ENCODE measurements at regions not wholly inside any gene's neighbourhood (a gene's known extent, or its start where the extent isn't known, plus 50 kb on each side); places are given as distances from the start of the nearest gene placed in this dataset.
"Not testable (repeated sequence)": the region's sequence is repeated elsewhere in the genome, so short reads cannot be mapped to it uniquely, and the experiment has no call there.

GRCh38 chr3:151675858-151676615 is 57.7 kb upstream of the AADACL2 start:
- TF ChIP-seq MAX (IDR thresholded peaks at IDR 0.05; ENCODE audit: low read depth, low read length) (no peak), POLR2A (IDR thresholded peaks at IDR 0.05; ENCODE audit: extremely low read depth, insufficient read length) (no peak), CTCF (IDR thresholded peaks at IDR 0.05; ENCODE audit: low read depth, low read length) (no peak), MYC (IDR thresholded peaks at IDR 0.05; ENCODE audit: low read depth, low read length) (no peak)
- DNase-seq (ENCODE audit: low read depth): peak; percentile 25
- H3K4me3 ChIP-seq (ENCODE audit: low read depth, low read length): no peak overlapping the region

GRCh38 chr3:151673974-151674373 is 59.8 kb upstream of the AADACL2 start:
- DNase-seq (ENCODE audit: low read depth): peak; percentile 31
- TF ChIP-seq CTCF (IDR thresholded peaks at IDR 0.05; ENCODE audit: low read depth, low read length) (no peak), POLR2A (IDR thresholded peaks at IDR 0.05; ENCODE audit: extremely low read depth, insufficient read length) (no peak), MAX (IDR thresholded peaks at IDR 0.05; ENCODE audit: low read depth, low read length) (no peak), MYC (IDR thresholded peaks at IDR 0.05; ENCODE audit: low read depth, low read length) (no peak)
- H3K4me3 ChIP-seq (ENCODE audit: low read depth, low read length): no peak overlapping the region

- DNase-seq (ENCODE audit: low read depth); H3K4me3 ChIP-seq (ENCODE audit: low read depth, low read length): not testable (repeated sequence)
These were observed 66.0 kb upstream of the AADACL2 start for GRCh38 chr3:151667762-151668161.

- peak; percentile 16 for DNase-seq (ENCODE audit: low read depth)
- TF ChIP-seq MYC (IDR thresholded peaks at IDR 0.05; ENCODE audit: low read depth, low read length): no peak
- TF ChIP-seq MAX (IDR thresholded peaks at IDR 0.05; ENCODE audit: low read depth, low read length): no peak
- no peak for TF ChIP-seq POLR2A (IDR thresholded peaks at IDR 0.05; ENCODE audit: extremely low read depth, insufficient read length)
- TF ChIP-seq CTCF (IDR thresholded peaks at IDR 0.05; ENCODE audit: low read depth, low read length): no peak
- no peak overlapping the region for H3K4me3 ChIP-seq (ENCODE audit: low read depth, low read length)
These were observed 72.8 kb upstream of the AADACL2 start for GRCh38 chr3:151660885-151661284.

- H3K4me3 ChIP-seq (ENCODE audit: low read depth, low read length): no peak overlapping the region
- TF ChIP-seq MYC (IDR thresholded peaks at IDR 0.05; ENCODE audit: low read depth, low read length) (no peak), POLR2A (IDR thresholded peaks at IDR 0.05; ENCODE audit: extremely low read depth, insufficient read length) (no peak), CTCF (IDR thresholded peaks at IDR 0.05; ENCODE audit: low read depth, low read length) (no peak), MAX (IDR thresholded peaks at IDR 0.05; ENCODE audit: low read depth, low read length) (no peak)
- DNase-seq (ENCODE audit: low read depth): no peak
These were observed 88.7 kb upstream of the AADACL2 start for GRCh38 chr3:151644986-151645385.

GRCh38 chr3:151644020-151644620 is 89.6 kb upstream of the AADACL2 start:
- no peak overlapping the region for H3K4me3 ChIP-seq (ENCODE audit: low read depth, low read length)
- no peak for DNase-seq (ENCODE audit: low read depth)
- no peak for TF ChIP-seq POLR2A (IDR thresholded peaks at IDR 0.05; ENCODE audit: extremely low read depth, insufficient read length)
- TF ChIP-seq CTCF (IDR thresholded peaks at IDR 0.05; ENCODE audit: low read depth, low read length): no peak
- TF ChIP-seq MAX (IDR thresholded peaks at IDR 0.05; ENCODE audit: low read depth, low read length): no peak
- no peak for TF ChIP-seq MYC (IDR thresholded peaks at IDR 0.05; ENCODE audit: low read depth, low read length)

Measured in NB4 (cell line).